GM10248 (cell line): ENCODE measurements at regions not wholly inside any gene's neighbourhood (a gene's known extent, or its start where the extent isn't known, plus 50 kb on each side); places are given as distances from the start of the nearest gene placed in this dataset.
"Not testable (repeated sequence)": the region's sequence is repeated elsewhere in the genome, so short reads cannot be mapped to it uniquely, and the experiment has no call there.

Experiments
- CTCF ChIA-PET: fragments of 300-600 bp; sonication (Branson Sonifier 250); formaldehyde crosslinking; extraction: SDS; loops from one replicate; lab custom pipeline; 2021; ENCODE audit warnings: antibody characterized with exemption; lab: Yijun Ruan, JAX
- POLR2A ChIA-PET: fragments of 350-650 bp; sonication (Branson Sonifier 250); formaldehyde crosslinking; extraction: SDS; loops from one replicate; lab custom pipeline; 2020; ENCODE audit warnings: antibody characterized with exemption; lab: Yijun Ruan, JAX
- DNase-seq: peaks from one replicate; pipeline ENCODE4 v3.0.0; 2012; ENCODE audit errors: extremely low spot score
- CTCF ChIP-seq: IDR thresholded peaks from 2 replicates; pipeline ENCODE4 v1.5.1; 2012; ENCODE audit warnings: mild to moderate bottlenecking, low read depth; ENCODE audit errors: extremely low read depth, missing control alignments, control extremely low read depth

DNA sequence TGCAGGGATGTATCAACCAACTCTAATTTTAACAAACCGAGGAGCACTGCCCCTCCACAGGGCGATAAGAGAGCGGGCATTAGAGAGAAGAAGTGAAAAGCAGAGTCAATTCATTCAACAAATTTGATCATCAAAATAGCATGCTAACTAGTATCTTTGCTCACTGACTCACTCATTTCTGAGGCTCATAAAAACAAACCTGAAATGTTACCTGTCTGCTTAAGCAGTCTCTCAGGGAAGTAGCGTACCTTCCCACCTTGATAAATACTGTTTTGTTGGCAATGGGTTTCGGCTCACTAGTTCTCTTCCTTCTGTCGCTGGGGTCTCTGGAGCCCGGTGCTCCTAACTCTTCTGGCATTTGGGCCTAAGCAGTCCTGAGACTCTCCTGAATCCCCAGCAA lies 248.8 kb downstream of the IRS1 start:
- ChIA-PET CTCF (no interaction called here), POLR2A (no interaction called here)
- DNase-seq = no peak

GRCh38 chr2:226548732-226549131 lies 250.9 kb downstream of the IRS1 start:
- TF ChIP-seq CTCF = no peak
- CTCF ChIA-PET = interaction anchor here (1.3 kb wide), 1 partner anchor 13 kb away, joined by 3 read pairs; no protein-coding TSS in a partner anchor
- POLR2A ChIA-PET = no interaction called here
- DNase-seq = no peak

More for the DNA sequence above, 248.8 kb downstream of the IRS1 start:
- TF ChIP-seq CTCF = no peak

GRCh38 chr2:226544596-226545210 lies 254.9 kb downstream of the IRS1 start:
- POLR2A ChIA-PET = no interaction called here
- DNase-seq = no peak
- CTCF ChIA-PET = no interaction called here
- TF ChIP-seq CTCF = no peak

DNA sequence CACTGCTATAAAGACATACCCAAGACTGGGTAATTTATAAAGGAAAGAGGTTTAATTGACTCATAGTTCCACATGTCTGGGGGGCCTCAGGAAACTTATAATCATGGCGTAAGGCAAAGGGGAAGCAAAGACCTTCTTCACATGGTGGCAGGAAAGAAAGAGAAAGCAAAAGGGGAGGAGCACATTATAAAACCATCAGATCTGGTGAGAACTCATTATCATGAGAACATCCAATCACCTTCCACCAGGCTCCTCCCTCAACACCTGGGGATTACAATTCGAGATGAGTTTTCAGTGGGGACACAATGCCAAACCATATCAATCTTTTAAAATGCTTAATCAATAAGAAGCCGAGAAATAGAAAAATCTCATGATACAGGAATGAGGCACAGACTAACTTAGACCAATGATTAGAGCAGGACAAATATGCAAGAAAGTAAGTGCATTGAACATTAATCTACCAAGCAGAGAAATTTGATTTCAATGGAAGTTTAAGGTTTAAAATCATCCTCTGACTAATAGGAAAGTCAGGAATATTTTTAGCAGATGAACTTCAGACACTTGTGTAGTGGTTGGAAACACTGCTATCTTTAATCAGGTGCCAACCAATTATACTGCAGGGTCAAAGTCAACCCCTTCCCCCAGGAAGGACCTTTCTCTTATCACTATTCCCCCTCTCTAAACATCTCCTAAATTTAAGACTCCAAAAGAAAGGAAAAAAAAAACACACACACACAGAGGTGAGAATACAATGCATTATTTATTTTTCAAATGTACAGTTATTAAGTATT lies 259.2 kb downstream of the IRS1 start:
- ChIA-PET POLR2A (no interaction called here), CTCF (interaction anchor here (1.6 kb wide), 1 partner anchor 13 kb away, joined by 5 read pairs; no protein-coding TSS in a partner anchor)
- TF ChIP-seq CTCF = no peak
- DNase-seq = no peak

- CTCF ChIA-PET = interaction anchor here (1.0 kb wide), 1 partner anchor 9 kb away, joined by 3 read pairs; no protein-coding TSS in a partner anchor
- no peak for DNase-seq
- POLR2A ChIA-PET = no interaction called here
- TF ChIP-seq CTCF = no peak
Measured at GRCh38 chr2:226536410-226536809, 263.2 kb downstream of the IRS1 start.

GRCh38 chr2:226532976-226533375 lies 266.6 kb downstream of the IRS1 start:
- POLR2A ChIA-PET, CTCF ChIA-PET, DNase-seq: not testable (repeated sequence)
